ENCODE measurements at regions not wholly inside any gene's neighbourhood (a gene's known extent, or its start where the extent isn't known, plus 50 kb on each side); places are given as distances from the start of the nearest gene placed in this dataset.
"Not testable (repeated sequence)": the region's sequence is repeated elsewhere in the genome, so short reads cannot be mapped to it uniquely, and the experiment has no call there.

DNA sequence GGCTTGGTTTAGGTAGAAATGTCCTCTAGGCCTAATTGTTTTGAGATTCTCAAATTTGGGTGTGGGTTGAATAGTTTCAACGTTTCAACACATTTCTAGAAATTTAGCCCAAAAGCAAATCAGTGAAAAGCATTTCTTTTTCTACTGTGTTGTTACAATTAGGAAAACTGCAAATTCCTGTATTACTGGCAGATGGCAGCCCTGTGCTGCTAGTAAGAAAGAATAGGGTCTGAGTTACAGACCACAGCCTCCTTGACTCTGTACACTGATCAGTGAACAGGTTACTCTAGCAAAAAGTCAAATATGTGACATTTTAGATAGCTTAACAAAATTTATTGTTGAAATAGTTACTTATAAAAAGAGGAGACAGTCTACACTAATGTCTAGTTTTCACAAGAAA, 703.0 kb downstream of the JRKL start:
- no peak overlapping the region for H3K27ac ChIP-seq
- peaks cover 0 to 9% (median 2%) of the 10 kb centered on the region in 8 donors for H3K9me3 ChIP-seq
- no peak for DNase-seq
- no peaks in the 10 kb centered on the region for H3K36me3 ChIP-seq
- intact Hi-C loops (cut with DNase I; ENCODE audit: low total_unique reads) = no loop called here
- no peak for TF ChIP-seq POLR2A (IDR thresholded peaks at IDR 0.05)
- TF ChIP-seq POLR2AphosphoS5 (IDR thresholded peaks at IDR 0.05) = no peak
- TF ChIP-seq, protein P1, sequence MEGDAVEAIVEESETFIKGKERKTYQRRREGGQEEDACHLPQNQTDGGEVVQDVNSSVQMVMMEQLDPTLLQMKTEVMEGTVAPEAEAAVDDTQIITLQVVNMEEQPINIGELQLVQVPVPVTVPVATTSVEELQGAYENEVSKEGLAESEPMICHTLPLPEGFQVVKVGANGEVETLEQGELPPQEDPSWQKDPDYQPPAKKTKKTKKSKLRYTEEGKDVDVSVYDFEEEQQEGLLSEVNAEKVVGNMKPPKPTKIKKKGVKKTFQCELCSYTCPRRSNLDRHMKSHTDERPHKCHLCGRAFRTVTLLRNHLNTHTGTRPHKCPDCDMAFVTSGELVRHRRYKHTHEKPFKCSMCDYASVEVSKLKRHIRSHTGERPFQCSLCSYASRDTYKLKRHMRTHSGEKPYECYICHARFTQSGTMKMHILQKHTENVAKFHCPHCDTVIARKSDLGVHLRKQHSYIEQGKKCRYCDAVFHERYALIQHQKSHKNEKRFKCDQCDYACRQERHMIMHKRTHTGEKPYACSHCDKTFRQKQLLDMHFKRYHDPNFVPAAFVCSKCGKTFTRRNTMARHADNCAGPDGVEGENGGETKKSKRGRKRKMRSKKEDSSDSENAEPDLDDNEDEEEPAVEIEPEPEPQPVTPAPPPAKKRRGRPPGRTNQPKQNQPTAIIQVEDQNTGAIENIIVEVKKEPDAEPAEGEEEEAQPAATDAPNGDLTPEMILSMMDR (IDR thresholded peaks at IDR 0.05 in 8 of 11, conservative IDR thresholded peaks at IDR 0.05 in 3 of 11) = no peak
- no peak overlapping the region for H3K4me3 ChIP-seq
- no peaks in the 10 kb centered on the region for H3K27me3 ChIP-seq (replicated peaks in 1 of 7)
- H3K4me1 ChIP-seq = no peaks in the 10 kb centered on the region
- 61 to 79% (median 67%) methylated on average over 1 of the region's 1 CpG for WGBS, 5 donors

DNA sequence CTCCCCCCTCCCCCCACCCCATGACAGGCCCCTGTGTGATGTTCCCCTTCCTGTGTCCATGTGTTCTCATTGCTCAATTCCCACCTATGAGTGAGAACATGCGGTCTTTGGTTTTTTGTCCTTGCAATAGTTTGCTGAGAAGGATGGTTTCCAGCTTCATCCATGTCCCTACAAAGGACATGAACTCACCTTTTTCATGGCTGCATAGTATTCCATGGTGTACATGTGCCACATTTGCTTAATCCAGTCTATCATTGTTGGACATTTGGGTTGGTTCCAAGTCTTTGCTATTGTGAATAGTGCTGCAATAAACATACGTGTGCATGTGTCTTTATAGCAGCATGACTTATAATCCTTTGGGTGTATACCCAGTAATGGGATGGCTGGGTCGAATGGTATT, 712.4 kb downstream of the JRKL start:
- intact Hi-C loops (cut with DNase I; ENCODE audit: low total_unique reads); H3K27ac ChIP-seq; H3K27me3 ChIP-seq (replicated peaks in 1 of 7); H3K36me3 ChIP-seq; DNase-seq; H3K4me1 ChIP-seq; H3K4me3 ChIP-seq: not testable (repeated sequence)
- peaks cover 0 to 41% (median 19%) of the 10 kb centered on the region in 8 donors for H3K9me3 ChIP-seq
- WGBS, 5 donors = 89 to 94% (median 94%) methylated on average over 2 to 3 of the region's 3 CpGs

DNA sequence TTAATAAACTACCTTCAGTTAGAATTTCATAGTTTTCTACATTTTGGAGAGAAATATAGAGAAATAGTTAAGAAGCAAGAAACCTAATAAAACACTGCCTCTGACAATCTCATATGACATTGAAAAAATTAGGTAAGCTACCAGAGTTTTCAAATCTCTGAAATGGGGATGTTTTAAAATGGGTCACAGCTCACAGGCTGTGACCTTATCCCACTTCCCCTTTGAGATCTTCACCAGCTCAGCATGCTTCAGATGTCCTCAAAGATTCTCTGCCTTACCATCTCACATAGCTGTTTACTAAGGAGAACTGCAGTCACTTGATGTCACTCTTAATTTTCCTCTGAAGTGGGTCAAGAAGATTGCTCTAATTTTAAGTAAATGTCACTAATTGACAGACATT, 717.8 kb downstream of the JRKL start:
- TF ChIP-seq POLR2AphosphoS5 (IDR thresholded peaks at IDR 0.05) (no peak), POLR2A (IDR thresholded peaks at IDR 0.05) (no peak)
- TF ChIP-seq, protein P1 (IDR thresholded peaks at IDR 0.05 in 8 of 11, conservative IDR thresholded peaks at IDR 0.05 in 3 of 11) = no peak
- Histone ChIP-seq H3K27me3 (replicated peaks in 1 of 7) (no peaks in the 10 kb centered on the region), H3K4me3 (no peak overlapping the region), H3K9me3 (peaks cover 0 to 9% (median 4%) of the 10 kb centered on the region in 8 donors), H3K36me3 (no peaks in the 10 kb centered on the region), H3K4me1 (no peaks in the 10 kb centered on the region), H3K27ac (no peak overlapping the region)
- DNase-seq = no peak
- intact Hi-C loops (cut with DNase I; ENCODE audit: low total_unique reads) = no loop called here

DNA sequence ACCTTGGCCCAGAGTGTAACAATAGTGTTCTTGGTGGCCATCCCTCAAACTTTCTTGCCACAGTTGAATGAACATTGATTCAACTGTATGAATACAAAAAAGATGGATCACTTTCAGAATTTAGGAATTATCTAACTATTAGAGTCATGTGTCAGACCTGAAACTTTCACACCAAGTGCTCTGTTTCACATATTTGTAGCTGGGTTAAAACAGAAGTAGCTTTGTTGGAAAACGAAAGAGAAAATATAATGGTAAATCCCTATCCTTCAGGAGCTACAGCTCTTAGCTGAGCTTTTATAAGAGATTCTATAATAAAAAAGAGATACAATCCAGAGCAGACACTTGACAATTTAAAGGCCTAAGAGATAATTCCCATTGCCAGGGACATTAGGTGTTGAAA, 719.3 kb downstream of the JRKL start:
- no peaks in the 10 kb centered on the region for H3K36me3 ChIP-seq
- no peak overlapping the region for H3K4me3 ChIP-seq
- intact Hi-C loops (cut with DNase I; ENCODE audit: low total_unique reads) = no loop called here
- WGBS, 5 donors = 67 to 85% (median 76%) methylated on average over 1 of the region's 1 CpG
- H3K4me1 ChIP-seq = no peaks in the 10 kb centered on the region
- H3K9me3 ChIP-seq = peaks cover 0 to 12% (median 0%) of the 10 kb centered on the region in 8 donors
- DNase-seq = no peak
- TF ChIP-seq, protein P1 (IDR thresholded peaks at IDR 0.05 in 8 of 11, conservative IDR thresholded peaks at IDR 0.05 in 3 of 11) = no peak
- TF ChIP-seq POLR2A (IDR thresholded peaks at IDR 0.05) (no peak), POLR2AphosphoS5 (IDR thresholded peaks at IDR 0.05) (no peak)
- no peaks in the 10 kb centered on the region for H3K27me3 ChIP-seq (replicated peaks in 1 of 7)
- H3K27ac ChIP-seq = no peak overlapping the region

DNA sequence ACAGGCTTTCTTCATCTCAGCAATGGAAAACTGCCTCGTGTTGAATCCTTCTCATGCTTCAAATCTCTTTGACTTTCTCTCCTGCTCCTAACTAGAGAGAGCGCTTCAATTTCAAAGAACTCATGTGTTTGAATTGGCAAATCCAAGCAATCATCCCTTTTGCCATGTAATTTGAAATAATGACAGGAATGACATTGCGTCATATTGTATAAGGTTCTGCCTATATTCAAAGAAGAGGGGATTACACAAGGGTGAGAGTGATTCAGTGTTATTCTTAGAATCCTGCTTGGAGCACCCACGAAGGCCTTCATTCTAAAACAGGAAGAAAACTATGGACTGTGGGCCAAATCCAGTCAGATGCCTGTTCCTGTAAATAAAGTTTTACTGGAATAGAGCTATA, 720.6 kb downstream of the JRKL start:
- WGBS, 5 donors = 70 to 82% (median 75%) methylated on average over 4 of the region's 4 CpGs
- Histone ChIP-seq H3K9me3 (peaks cover 0 to 12% (median 0%) of the 10 kb centered on the region in 8 donors), H3K4me3 (no peak overlapping the region), H3K27me3 (replicated peaks in 1 of 7) (no peaks in the 10 kb centered on the region), H3K36me3 (no peaks in the 10 kb centered on the region), H3K4me1 (no peaks in the 10 kb centered on the region), H3K27ac (no peak overlapping the region)
- no peak for TF ChIP-seq POLR2A (IDR thresholded peaks at IDR 0.05)
- TF ChIP-seq, protein P1 (IDR thresholded peaks at IDR 0.05 in 8 of 11, conservative IDR thresholded peaks at IDR 0.05 in 3 of 11) = no peak
- intact Hi-C loops (cut with DNase I; ENCODE audit: low total_unique reads) = no loop called here
- DNase-seq = no peak
